BJ (cell line): ENCODE measurements at regions not wholly inside any gene's neighbourhood (a gene's known extent, or its start where the extent isn't known, plus 50 kb on each side); places are given as distances from the start of the nearest gene placed in this dataset.

ENCODE experiments used
- CTCF ChIA-PET: fragments of 350-600 bp; formaldehyde crosslinking; extraction: SDS; loops from one replicate; lab custom pipeline; 2021; ENCODE audit warnings: antibody characterized with exemption, inconsistent platforms; lab: Yijun Ruan, JAX
- POLR2A ChIA-PET: fragments of 300-600 bp; sonication (Branson Sonifier 250); formaldehyde crosslinking; extraction: SDS; loops from one replicate; lab custom pipeline; 2021; ENCODE audit warnings: antibody characterized with exemption; lab: Charles Lee
- DNase-seq: peaks from one replicate; pipeline ENCODE4 v3.0.0-alpha.2; 2011; ENCODE audit warnings: low read depth
- H3K27me3 ChIP-seq: 2 replicates; pipeline ENCODE4 v1.6.0; 2011; ENCODE audit warnings: low read length; ENCODE audit not compliant: control insufficient read depth, insufficient read depth
- H3K36me3 ChIP-seq: 2 replicates; pipeline ENCODE4 v1.5.1; 2011; ENCODE audit warnings: low read length; ENCODE audit not compliant: control insufficient read depth, insufficient read depth
- H3K4me3 ChIP-seq: 2 replicates; pipeline ENCODE4 v1.5.1; 2011; ENCODE audit warnings: low read depth, mild to moderate bottlenecking, control low read depth, low read length
- CTCF ChIP-seq: IDR thresholded peaks from 2 replicates; pipeline ENCODE4 v1.5.1; 2011; ENCODE audit warnings: low read depth, mild to moderate bottlenecking, control low read depth, inconsistent platforms, low read length, moderate library complexity; ENCODE audit not compliant: insufficient read depth

GRCh38 chr4:178273168-178273567, 830.9 kb upstream of the AGA start:
- H3K27me3 ChIP-seq, result no peaks in the 10 kb centered on the region
- ChIA-PET POLR2A (no interaction called here), CTCF (no interaction called here)
- no peak overlapping the region for H3K4me3 ChIP-seq
- TF ChIP-seq CTCF, result no peak
- H3K36me3 ChIP-seq, result no peaks in the 10 kb centered on the region
- DNase-seq, result no peak

GRCh38 chr4:178275671-178276360, 833.6 kb upstream of the AGA start:
- Histone ChIP-seq H3K27me3 (no peaks in the 10 kb centered on the region), H3K36me3 (no peaks in the 10 kb centered on the region), H3K4me3 (no peak overlapping the region)
- no peak for DNase-seq
- TF ChIP-seq CTCF, result no peak
- POLR2A ChIA-PET, result no interaction called here
- CTCF ChIA-PET, result no interaction called here

GRCh38 chr4:178280362-178280761, 838.1 kb upstream of the AGA start:
- DNase-seq, result no peak
- Histone ChIP-seq H3K4me3 (no peak overlapping the region), H3K27me3 (no peaks in the 10 kb centered on the region), H3K36me3 (no peaks in the 10 kb centered on the region)
- CTCF ChIA-PET, result no interaction called here
- POLR2A ChIA-PET, result no interaction called here
- TF ChIP-seq CTCF, result no peak

- Histone ChIP-seq H3K36me3 (no peaks in the 10 kb centered on the region), H3K4me3 (no peak overlapping the region), H3K27me3 (no peaks in the 10 kb centered on the region)
- CTCF ChIA-PET, result no interaction called here
- POLR2A ChIA-PET, result no interaction called here
- no peak for TF ChIP-seq CTCF
- no peak for DNase-seq
Measured at GRCh38 chr4:178288462-178288861, 846.2 kb upstream of the AGA start.

GRCh38 chr4:178293601-178294000, 851.4 kb upstream of the AGA start:
- H3K36me3 ChIP-seq, result no peaks in the 10 kb centered on the region
- CTCF ChIA-PET, result no interaction called here
- no peaks in the 10 kb centered on the region for H3K27me3 ChIP-seq
- H3K4me3 ChIP-seq, result no peak overlapping the region
- no peak for TF ChIP-seq CTCF
- no peak for DNase-seq
- POLR2A ChIA-PET, result no interaction called here
